KBM-7 (cell line): ENCODE measurements at regions not wholly inside any gene's neighbourhood (a gene's known extent, or its start where the extent isn't known, plus 50 kb on each side); places are given as distances from the start of the nearest gene placed in this dataset.
"Not testable (repeated sequence)": the region's sequence is repeated elsewhere in the genome, so short reads cannot be mapped to it uniquely, and the experiment has no call there.

Experiments used
- DNase-seq: peaks from one replicate; pipeline ENCODE4 v3.0.0-alpha.2; 2015
- in situ Hi-C: fragments of 300-500 bp; cut with MboI; formaldehyde crosslinking; loops from 2 replicates; pipeline ENCODE4 v1.14.3; 2020; ENCODE audit warnings: low sequenced_read_pairs, low pct_unique_long_range_greater_than_20kb, mixed read lengths

DNA sequence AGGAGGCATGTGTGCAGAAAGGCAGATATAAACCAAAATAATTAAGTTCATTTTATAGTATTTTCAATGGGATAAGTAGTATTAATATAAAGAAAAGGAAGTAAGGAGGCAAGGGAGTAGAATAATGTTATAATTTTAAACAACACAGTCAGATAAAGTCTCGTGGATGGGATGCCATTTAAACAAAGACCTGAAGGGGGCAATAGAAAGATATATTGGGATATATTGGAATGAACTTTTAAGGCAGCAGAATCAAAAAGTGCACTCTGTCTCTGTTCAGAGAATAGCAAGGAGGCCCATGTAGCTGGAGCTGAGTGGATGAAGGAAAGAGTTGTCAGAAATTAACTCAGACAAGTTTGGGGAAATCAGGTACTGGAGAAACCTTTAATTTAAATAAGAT lies 158.7 kb downstream of the CGGBP1 start:
- in situ Hi-C loops = no loop called here
- peak; percentile 15 for DNase-seq

DNA sequence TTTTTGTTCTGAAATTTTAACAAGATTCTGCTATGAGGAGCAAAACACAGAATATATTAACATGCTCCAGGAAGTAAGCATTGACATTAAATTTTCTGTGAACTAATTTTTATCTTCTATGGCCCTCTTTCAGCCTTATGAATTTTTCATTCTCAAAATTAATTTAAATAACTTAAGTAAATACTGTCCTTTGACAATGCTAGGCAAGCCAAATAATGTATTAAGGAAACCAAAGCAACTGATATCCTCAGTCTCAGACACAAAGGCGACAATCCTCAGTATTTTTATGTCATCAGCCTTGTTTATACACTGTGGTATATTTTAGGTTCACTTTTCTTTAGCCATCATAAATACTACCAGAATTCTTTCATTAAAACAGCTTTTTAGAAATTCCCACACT lies 159.8 kb downstream of the CGGBP1 start:
- DNase-seq = no peak
- in situ Hi-C loops = no loop called here

DNA sequence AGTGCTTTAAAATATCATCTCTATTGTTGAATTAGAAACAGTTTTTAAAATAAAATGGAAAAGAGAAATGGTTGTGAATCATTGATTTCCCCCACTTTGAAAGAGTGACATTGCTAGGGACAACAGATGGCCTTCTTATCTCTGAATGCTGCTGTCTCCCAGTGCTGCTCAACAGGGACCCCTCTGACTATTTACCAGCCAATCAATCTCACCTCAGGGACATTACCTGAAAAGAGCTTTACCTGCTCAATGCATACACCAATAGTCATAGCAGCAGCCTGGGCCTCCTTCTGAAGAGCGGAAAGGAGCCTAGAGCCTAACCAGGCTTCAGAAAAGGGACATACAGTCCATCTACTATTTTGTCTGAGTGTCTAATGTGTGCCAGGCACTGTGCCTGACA lies 162.8 kb downstream of the CGGBP1 start:
- no peak for DNase-seq
- in situ Hi-C loops = no loop called here

DNA sequence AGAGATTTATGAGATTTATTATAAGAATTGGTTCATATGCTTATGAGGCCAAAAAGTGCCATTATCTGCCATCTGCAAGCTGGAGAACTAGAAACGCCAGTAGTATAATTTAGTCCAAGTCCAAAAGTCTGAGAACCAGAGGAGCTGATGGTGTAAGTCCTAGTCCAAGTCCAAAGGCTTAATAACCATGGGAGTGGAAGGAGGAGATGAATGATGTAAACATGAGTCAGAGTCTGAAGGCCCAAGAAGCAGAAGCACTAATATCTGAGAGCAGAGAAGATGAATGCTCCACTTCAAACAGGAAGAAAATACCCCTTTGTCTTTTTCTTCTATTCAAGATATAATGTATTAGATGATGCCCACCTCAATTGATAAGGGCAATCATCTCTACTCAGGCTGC lies 185.7 kb downstream of the CGGBP1 start:
- DNase-seq = no peak
- in situ Hi-C loops = no loop called here

DNA sequence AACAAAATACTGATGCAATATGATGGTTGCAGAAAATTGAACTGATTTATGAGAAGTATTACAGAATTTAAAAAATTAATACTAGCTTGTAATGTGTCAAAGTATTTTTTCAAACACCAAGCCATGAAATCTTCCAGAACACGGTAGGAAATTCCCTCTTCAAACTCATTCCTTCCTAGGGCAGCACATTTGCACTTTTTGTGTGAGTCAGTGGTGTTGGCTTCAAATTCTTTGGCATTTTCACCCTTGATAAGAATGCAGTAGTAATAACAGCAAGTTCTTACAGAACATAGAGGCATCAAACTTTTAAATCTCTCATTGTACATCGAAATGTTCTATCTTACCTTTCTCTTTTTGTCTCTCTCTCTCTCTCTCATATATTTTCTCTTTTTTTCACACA lies 191.8 kb downstream of the CGGBP1 start:
- no peak for DNase-seq

DNA sequence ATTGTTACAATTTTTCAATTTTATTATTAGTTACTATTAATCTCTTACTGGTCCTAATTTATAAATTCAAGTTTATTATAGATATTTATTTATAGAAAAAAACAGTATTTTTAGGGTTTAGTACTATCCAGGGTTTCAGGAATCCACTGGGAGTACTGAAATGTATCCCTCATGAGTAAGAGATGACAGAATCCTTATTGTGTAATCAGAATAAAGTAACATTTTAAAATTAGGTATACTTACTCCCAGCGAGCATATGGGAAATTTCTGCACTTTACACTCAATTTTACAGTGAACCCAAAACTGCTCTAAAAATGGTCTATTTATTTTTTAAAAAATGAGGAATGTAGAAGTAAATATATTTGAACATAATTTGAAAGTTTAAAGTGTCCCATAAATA lies 202.7 kb downstream of the CGGBP1 start:
- DNase-seq = no peak
- in situ Hi-C loops = no loop called here

More for the DNA sequence above, 191.8 kb downstream of the CGGBP1 start:
- in situ Hi-C loops = no loop called here

DNA sequence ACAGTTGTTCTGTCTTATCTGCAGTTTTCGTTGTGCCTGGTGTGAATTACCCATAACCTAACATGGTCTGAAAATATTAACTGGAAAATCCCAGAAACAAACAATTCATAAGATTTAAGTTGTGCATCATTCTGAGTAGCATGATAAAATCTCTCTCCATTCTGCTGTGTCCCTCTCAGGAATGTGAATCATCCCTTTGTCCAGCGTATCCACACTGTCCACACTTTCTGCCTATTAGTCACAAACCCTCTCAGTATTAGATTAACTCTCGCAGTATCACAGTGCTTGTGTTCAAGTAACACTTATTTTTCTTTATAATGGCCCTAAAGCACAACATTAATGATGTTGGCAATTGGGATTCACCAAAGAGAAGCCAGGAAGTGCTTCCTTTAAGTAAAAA lies 203.2 kb downstream of the CGGBP1 start:
- DNase-seq = no peak

DNA sequence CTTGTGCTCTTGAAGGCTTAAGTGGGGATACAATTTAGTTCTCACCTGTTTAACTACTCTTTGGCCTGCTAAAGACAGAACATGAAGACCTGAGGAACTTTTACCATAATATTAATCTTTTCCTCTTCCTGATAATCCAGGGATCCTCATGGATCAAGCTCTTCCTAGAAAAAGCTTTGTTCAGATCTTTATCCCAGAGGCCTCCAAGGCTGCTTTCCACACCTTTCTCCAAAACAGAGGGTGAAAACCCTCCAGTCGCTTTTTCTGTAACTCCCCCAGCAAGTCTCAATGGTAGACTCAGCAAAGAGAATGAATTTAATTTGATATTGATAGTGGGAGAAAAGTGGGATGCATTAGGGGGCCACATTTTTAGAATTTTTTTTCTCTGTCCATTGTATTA lies 203.6 kb downstream of the CGGBP1 start:
- DNase-seq = no peak
- in situ Hi-C loops = no loop called here

More for the DNA sequence above, 203.2 kb downstream of the CGGBP1 start:
- in situ Hi-C loops = no loop called here

DNA sequence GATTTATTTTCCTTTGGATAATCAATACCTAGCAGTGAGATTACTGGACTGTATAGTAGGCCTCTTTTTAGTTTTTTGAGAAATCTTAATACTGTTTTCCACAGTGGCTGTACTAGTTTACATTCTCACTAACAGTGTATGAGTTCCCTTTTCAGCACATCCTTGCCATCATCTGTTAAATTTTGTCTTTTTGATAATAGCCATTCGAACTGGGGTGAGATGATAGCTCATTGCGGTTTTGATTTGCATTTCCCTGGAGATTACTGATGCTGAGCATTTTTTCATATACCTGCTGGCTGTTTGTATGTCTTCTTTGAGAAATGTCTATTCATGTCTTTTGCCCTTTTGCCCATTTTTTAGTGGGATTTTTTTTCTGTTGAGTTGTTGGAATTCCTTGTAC lies 210.8 kb downstream of the CGGBP1 start:
- in situ Hi-C loops = no loop called here
- no peak for DNase-seq

DNA sequence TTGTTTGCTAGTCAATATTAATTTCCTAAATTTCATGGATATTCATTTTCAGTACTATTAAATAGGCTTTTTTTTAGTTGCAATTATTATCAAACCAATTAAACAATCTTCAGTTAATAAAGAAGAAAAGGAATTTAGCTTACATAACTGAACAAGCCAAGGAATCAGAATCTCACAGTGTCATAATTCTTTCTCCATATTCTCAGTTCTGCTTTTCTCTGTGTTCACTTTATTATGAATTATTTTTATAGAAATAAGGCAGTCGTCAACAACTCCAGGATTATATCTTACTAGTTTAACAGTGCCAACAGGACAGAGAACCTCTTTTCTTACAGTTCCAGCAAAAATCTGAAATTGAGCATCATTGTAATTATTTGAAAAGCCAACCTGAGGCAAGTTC lies 221.7 kb downstream of the CGGBP1 start:
- in situ Hi-C loops = no loop called here
- no peak for DNase-seq

DNA sequence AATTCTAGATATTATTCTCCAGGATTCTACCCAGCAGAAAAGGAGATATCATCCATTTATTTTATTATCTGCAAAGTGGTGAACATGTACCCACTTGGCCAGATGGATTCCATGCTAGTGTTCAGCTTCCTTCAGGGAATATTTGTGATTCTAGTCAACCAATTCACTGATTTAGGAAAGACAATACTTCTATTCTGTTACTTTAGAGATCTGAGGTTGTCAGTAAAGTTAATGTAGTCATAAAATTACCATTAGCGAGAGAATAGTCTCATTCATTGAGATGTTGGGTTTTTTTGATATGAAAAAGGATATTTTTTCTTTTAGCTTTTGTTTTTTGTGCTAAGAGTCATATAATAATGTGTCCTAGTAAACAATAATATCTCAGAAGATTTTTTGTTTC lies 222.8 kb downstream of the CGGBP1 start:
- no peak for DNase-seq
- in situ Hi-C loops = no loop called here

DNA sequence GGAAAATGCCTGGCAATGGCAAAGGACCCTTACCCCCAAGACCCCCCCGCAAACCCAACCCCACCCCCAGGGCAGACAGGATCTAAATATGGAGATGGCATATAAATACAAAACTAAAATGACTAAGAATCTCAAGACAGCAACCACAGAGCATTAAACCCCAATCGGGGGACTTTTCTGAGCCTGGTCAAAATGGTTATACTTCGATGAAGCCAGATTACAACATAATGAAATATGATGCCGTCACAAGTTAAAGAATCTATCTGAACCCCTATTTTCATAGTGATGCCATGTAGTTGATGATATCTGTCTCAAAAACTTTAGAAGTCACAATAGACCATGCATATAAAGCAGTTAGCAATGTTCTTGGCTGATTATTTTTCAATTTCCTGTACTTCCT lies 223.6 kb downstream of the CGGBP1 start:
- no peak for DNase-seq
- in situ Hi-C loops = no loop called here

DNA sequence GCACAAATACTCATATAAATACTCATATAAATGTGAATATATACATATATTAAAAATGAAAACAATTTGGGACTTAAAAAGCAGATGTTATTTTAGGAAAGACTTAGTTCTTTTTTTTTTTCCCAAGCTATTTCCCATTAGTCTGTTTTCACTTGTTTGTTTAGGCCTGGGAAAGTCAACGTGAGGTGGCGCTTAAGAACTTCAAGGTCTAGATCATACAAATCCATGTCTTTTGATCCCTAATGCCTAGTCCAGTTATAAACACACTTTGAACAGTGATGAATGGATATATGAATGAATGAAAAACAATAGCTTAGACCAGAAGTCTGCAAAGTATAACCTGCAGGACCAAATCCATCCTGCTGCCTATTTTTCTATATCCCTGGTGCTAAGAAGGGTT lies 224.5 kb downstream of the CGGBP1 start:
- in situ Hi-C loops = no loop called here
- no peak for DNase-seq

DNA sequence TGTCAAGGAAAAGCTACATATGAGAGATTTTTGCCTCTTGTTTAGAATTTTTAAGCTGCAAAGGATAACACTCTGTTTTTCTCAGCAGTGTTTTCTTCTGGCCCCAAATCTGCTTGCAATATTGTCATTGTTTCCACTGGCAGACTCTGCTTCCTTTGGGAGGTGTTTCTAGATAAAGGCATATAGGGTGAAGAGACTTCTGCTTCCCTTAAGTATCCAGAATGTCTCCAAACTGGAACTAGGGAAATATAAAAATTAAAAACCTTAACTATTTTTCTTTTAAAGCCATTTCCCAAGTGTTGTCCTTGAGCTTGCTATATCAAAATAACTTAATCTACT lies 225.8 kb downstream of the CGGBP1 start:
- in situ Hi-C loops = no loop called here
- no peak for DNase-seq

DNA sequence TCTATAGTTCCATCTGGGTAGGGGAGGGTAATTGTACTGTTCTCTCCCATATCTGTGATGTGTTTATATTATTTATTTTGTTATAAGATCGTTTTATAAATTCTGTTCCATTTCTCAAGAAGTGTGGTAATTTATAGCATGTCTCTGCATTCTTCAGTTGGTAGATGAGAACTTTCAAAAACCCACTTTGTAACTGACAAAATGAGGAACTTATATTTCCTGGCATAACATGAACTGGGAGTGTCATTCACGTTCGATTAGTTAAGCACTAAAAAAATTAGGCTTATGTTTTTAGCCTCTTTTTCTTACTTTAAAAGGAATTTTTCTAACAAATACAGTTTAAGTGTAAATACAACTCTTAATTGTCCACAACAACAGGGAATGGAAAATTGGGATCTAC lies 230.8 kb downstream of the CGGBP1 start:
- in situ Hi-C loops = no loop called here
- DNase-seq = peak; percentile 5

DNA sequence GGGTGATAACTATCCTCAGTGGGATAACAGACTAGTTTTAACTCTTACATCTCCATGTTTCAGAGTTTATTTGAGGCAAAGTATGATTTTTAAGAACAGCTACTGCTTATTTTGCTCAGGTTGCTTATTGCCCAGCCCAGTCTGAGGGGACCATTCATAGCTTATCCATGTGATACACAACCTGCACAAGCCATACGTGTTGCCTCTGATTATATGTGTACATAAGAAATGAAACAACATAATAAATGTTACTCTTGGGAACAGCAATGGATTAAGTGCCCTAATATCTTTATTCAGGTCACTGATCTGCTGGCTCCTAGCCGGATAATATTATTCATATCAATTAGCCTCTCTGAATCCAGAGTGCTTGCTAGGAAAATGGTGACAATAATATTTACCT lies 236.2 kb downstream of the CGGBP1 start:
- no peak for DNase-seq

DNA sequence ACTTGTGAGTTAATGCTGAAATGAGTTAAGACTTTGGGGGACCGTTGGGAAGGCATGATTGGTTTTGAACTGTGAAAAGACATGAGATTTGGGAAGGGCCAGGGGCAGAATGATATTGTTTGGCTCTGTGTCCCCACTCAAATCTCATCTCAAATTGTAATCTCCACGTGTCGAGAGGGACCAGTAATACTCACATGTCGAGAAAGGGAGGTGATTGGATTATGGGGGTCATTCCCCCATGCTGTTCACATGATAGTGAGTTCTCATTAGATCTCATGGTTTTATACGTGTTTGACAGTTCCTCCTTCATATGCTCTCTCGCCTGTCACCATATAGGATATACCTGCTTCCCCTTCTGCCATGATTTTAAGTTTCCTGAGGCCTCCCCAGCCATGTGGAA lies 245.3 kb downstream of the CGGBP1 start:
- DNase-seq, in situ Hi-C loops: not testable (repeated sequence)

More for the DNA sequence above, 236.2 kb downstream of the CGGBP1 start:
- in situ Hi-C loops = no loop called here

DNA sequence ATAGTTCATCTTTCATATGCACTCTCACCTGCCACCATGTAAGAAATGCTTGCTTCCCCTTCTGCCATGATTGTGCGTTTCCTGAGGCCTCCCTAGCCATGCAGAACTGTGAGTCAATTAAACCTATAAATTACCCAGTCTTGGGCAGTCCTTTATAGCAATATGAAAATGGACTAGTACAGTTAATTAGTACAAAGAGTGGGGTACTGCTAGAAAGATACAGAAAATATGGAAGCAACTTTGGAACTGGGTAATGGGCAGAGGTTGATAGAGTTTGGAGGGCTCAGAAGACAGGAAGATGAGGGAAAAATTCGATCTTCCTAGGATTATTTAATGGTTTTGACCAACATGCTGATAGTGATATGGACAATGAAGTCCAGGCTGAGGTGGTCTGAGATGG lies 246.9 kb downstream of the CGGBP1 start:
- no peak for DNase-seq
- in situ Hi-C loops = no loop called here

DNA sequence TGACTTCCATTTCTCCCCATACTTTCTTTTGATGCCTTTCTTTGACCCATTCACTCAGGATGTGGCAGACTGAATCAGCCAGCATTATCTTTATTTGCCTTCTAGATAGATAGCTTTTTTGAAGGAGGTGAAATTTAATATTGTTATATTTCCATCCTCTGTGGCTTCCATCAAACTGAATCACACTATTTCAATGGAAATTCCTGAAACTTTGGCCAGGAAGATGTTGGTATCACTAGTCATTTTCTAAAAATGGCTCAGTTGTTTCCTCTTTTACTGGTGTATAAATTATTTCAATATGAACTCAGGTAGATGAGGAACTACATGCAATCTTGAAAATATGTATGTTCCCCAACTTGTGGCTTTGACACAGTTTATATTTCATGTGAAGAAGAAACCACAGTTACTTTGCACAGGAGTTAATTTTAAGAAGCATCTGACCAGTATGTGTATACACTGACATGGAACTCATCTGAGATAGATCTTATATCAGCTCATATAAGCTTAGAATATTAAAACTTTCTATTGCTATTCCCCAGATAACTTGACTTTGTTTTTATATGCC lies 248.3 kb downstream of the CGGBP1 start:
- no peak for DNase-seq
- in situ Hi-C loops = no loop called here

DNA sequence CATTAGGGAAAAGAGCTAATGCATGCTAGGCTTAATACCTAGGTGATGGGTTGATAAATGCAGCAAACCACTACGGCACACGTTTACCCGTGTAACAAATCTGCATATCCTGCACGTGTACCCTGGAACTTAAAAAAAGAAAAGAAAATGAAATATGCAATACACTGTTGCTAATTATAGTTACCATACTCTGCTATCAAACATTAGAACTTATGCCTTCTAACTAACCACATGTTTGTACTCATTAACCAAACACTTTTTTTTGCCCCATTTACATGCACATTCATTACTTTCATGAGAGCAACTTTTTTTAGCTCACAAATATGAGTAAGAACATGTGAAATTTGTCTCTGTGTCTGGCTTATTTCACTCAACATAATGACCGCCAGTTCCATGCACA lies 253.1 kb downstream of the CGGBP1 start:
- no peak for DNase-seq
- in situ Hi-C loops = no loop called here

DNA sequence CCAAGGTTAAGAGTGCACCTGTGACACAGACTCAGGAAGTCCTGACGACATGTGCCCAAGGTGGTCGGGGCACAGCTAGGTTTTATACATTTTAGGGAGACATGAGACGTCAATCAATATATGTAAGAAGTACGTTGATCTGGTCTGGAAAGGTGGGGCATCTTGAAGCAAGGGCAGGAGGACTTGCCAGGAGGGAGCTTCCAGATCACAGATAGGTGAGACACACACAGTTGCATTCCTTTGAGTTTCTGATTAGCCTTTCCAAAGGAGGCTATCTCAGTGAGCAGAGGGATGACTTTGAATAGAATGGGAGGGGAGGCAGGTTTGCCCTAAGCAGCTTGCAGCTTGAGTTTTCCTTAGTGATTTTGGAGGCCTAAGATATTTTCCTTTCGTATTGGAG lies 257.4 kb downstream of the CGGBP1 start:
- DNase-seq = no peak
- in situ Hi-C loops = no loop called here

DNA sequence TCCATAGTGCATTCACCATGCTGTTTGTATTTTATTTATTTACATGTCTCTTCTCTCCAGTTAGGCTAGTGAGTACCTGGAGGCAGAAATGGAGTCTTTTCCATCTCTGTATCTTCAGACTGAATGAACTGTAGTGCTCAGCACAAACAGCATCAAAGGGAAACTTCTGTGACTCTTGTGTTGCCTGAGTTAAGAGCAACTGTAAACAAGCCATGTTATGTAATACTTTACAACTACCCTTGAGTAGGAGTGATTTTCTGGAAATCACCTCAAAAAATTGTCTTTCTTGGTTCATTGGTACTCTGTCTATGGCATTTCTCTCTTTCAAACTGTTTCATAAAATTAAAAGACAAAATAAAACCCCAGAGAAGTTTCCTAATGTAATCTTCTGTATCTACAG lies 258.3 kb downstream of the CGGBP1 start:
- in situ Hi-C loops = no loop called here
- no peak for DNase-seq
